GM12878 (cell line): ENCODE measurements at regions not wholly inside any gene's neighbourhood (a gene's known extent, or its start where the extent isn't known, plus 50 kb on each side); places are given as distances from the start of the nearest gene placed in this dataset.
"Not testable (repeated sequence)": the region's sequence is repeated elsewhere in the genome, so short reads cannot be mapped to it uniquely, and the experiment has no call there.

ENCODE experiments used
- ATF2 ChIP-seq: IDR thresholded peaks from 2 replicates; pipeline ENCODE4 v1.6.1; 2012; ENCODE audit warnings: low read length, inconsistent platforms
- CBX3 ChIP-seq: fragments of 200-600 bp; sonication (generic); IDR thresholded peaks from 2 replicates; pipeline ENCODE4 v1.6.1; 2016; ENCODE audit warnings: low read depth, borderline replicate concordance
- E2F8 ChIP-seq: fragments of 450-650 bp; IDR thresholded peaks from 2 replicates; pipeline ENCODE4 v1.6.1; 2018; ENCODE audit warnings: mild to moderate bottlenecking, low read depth, moderate library complexity; ENCODE audit not compliant: partially characterized antibody
- EZH2 ChIP-seq: IDR thresholded peaks from 2 replicates; pipeline ENCODE4 v1.6.1; 2012; ENCODE audit warnings: low read depth, mild to moderate bottlenecking, control low read depth, inconsistent platforms, low read length, borderline replicate concordance; ENCODE audit not compliant: control insufficient read depth
- HDAC2 ChIP-seq: fragments of 200-600 bp; sonication (generic); IDR thresholded peaks from 2 replicates; pipeline ENCODE4 v1.6.1; 2017
- HDAC6 ChIP-seq: fragments of 200-600 bp; sonication (generic); IDR thresholded peaks from one replicate; pipeline ENCODE4 v1.8.0; 2017; ENCODE audit warnings: antibody characterized with exemption; ENCODE audit not compliant: unreplicated experiment
- MTA3 ChIP-seq: IDR thresholded peaks from 2 replicates; pipeline ENCODE4 v1.6.1; 2012; ENCODE audit warnings: low read length, inconsistent platforms, borderline replicate concordance
- PML ChIP-seq: IDR thresholded peaks from 2 replicates; pipeline ENCODE4 v1.6.1; 2012; ENCODE audit warnings: low read length, inconsistent platforms
- POLR2A ChIP-seq: IDR thresholded peaks from 2 replicates; pipeline ENCODE4 v1.6.1; 2011; ENCODE audit warnings: low read depth, mild to moderate bottlenecking, low read length
- POLR2AphosphoS5 ChIP-seq: IDR thresholded peaks from 2 replicates; pipeline ENCODE4 v1.6.1; 2011; ENCODE audit warnings: mild to moderate bottlenecking, low read length, inconsistent platforms
- RAD51 ChIP-seq: fragments of 450-650 bp; IDR thresholded peaks from 2 replicates; pipeline ENCODE4 v1.6.1; 2016; ENCODE audit warnings: moderate library complexity, mild to moderate bottlenecking, inconsistent platforms
- SREBF2 ChIP-seq: IDR thresholded peaks from 2 replicates; pipeline ENCODE4 v1.6.1; 2012; ENCODE audit warnings: mild to moderate bottlenecking, low read length
- TF ChIP-seq, protein P1 (sequence below), 3 experiments: IDR thresholded peaks in 2 of 3; conservative IDR thresholded peaks in 1 of 3; 2 replicates each; pipeline ENCODE4 v1.5.1; 2011; ENCODE audit warnings: low read depth in 3 of 3, low read length in 3 of 3, mild to moderate bottlenecking in 3 of 3, control low read depth in 2 of 3, moderate library complexity in 2 of 3, inconsistent platforms in 1 of 3, mixed read lengths in 1 of 3; ENCODE audit not compliant: control insufficient read depth in 2 of 3, insufficient read depth in 1 of 3; ENCODE audit errors: extremely low read depth in 1 of 3
- TF ChIP-seq, protein P2 (sequence below): IDR thresholded peaks from 2 replicates; pipeline ENCODE4 v1.6.1; 2011; ENCODE audit warnings: borderline replicate concordance, low read depth, mild to moderate bottlenecking, moderate library complexity, low read length; ENCODE audit not compliant: insufficient read depth, poor library complexity, severe bottlenecking

- not testable (repeated sequence) for TF ChIP-seq ATF2, POLR2AphosphoS5, EZH2, HDAC2, HDAC6, PML, SREBF2, POLR2A, MTA3, E2F8, CBX3, RAD51
- TF ChIP-seq, protein P1, sequence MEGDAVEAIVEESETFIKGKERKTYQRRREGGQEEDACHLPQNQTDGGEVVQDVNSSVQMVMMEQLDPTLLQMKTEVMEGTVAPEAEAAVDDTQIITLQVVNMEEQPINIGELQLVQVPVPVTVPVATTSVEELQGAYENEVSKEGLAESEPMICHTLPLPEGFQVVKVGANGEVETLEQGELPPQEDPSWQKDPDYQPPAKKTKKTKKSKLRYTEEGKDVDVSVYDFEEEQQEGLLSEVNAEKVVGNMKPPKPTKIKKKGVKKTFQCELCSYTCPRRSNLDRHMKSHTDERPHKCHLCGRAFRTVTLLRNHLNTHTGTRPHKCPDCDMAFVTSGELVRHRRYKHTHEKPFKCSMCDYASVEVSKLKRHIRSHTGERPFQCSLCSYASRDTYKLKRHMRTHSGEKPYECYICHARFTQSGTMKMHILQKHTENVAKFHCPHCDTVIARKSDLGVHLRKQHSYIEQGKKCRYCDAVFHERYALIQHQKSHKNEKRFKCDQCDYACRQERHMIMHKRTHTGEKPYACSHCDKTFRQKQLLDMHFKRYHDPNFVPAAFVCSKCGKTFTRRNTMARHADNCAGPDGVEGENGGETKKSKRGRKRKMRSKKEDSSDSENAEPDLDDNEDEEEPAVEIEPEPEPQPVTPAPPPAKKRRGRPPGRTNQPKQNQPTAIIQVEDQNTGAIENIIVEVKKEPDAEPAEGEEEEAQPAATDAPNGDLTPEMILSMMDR (IDR thresholded peaks at IDR 0.05 in 2 of 3, conservative IDR thresholded peaks at IDR 0.05 in 1 of 3; ENCODE audit: control insufficient read depth in 2 of 3, extremely low read depth in 1 of 3, insufficient read depth in 1 of 3, low read depth in 3 of 3, low read length in 3 of 3) = not testable (repeated sequence)
- TF ChIP-seq, protein P2, sequence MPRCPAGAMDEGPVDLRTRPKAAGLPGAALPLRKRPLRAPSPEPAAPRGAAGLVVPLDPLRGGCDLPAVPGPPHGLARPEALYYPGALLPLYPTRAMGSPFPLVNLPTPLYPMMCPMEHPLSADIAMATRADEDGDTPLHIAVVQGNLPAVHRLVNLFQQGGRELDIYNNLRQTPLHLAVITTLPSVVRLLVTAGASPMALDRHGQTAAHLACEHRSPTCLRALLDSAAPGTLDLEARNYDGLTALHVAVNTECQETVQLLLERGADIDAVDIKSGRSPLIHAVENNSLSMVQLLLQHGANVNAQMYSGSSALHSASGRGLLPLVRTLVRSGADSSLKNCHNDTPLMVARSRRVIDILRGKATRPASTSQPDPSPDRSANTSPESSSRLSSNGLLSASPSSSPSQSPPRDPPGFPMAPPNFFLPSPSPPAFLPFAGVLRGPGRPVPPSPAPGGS = not testable (repeated sequence)
Observed at GRCh38 chr4:164262508-164262907, 491.4 kb upstream of the SMIM31 start.
